ENCODE measurements at regions not wholly inside any gene's neighbourhood (a gene's known extent, or its start where the extent isn't known, plus 50 kb on each side); places are given as distances from the start of the nearest gene placed in this dataset.

DNA sequence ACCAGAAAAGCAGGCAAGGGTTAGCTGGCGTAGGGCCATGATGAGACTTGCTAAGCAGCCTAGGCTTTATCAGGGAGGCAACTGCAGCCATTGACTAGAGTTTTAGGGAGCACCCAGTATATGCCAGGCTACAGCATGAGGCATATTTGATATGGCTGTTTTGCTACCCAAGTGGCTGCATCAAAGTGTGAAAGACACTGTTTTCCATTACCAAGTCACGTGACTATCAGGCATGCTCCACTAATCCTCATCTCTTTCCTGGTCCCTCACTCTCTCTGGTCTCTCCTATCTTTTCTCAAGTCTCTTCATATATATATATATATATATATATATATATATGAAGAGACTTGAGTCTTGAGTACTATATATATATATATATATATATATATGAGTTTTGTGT lies 206.7 kb upstream of the POU3F1 start:
- Mint-ChIP-seq H3K4me1 (ENCODE audit: low read depth in 2 of 2) (peaks cover 0 to 3% of the 10 kb centered on the region in 2 donors), H3K4me3 (no peak overlapping the region), H3K27ac (no peak overlapping the region), H3K9me3 (no peaks in the 10 kb centered on the region), H3K36me3 (no peaks in the 10 kb centered on the region), H3K27me3 (peaks cover 32 to 52% of the 10 kb centered on the region in 2 donors)
- no peak for DNase-seq (ENCODE audit: low spot score)
- ATAC-seq, result no peak

DNA sequence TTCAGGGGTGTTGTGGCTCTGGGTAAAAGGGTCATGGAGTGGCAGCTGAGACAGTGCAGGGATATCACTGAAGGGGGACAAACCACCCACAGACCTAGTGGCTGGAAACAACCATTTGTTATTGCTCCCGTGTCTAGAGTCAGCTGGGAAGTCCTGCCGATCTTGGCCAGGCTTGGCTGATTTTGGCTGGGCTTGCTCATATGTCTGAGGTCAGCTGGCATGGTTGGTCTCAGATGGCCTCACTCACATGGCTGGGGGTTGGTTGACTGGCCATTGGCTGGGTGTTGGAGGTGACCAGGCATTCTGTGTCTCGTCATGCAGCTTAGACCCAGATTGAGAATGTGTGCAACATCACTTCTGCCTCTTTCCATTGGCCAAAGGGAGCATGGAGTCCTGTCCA lies 203.8 kb upstream of the POU3F1 start:
- Mint-ChIP-seq H3K36me3 (no peaks in the 10 kb centered on the region), H3K27ac (no peak overlapping the region), H3K4me1 (ENCODE audit: low read depth in 2 of 2) (peaks cover 0 to 3% of the 10 kb centered on the region in 2 donors), H3K9me3 (no peaks in the 10 kb centered on the region), H3K27me3 (peaks cover 29 to 54% of the 10 kb centered on the region in 2 donors), H3K4me3 (no peak overlapping the region)
- DNase-seq (ENCODE audit: low spot score) (no peak), ATAC-seq (no peak)

DNA sequence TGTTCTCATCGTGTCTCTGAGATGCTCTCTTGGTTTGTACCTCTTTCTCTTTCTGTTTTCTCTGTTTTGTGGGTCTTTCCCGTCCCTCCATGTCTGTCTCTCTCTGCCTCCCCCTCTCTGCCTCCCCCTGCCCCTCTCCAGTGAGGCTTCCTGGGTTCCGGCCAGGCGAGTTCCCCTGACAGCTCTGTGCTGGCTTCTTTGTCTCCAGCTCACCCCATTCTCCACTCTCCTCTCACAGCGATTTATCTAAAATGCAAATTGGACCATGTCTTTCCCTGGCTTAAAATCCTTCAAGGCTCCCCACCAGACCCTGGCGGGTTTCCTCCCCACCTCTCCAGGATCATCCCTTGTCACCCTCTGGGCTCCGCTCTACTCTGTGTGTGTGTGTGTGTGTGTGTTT lies 202.4 kb upstream of the POU3F1 start:
- H3K27me3 Mint-ChIP-seq, result peaks cover 23 to 46% of the 10 kb centered on the region in 2 donors
- H3K36me3 Mint-ChIP-seq, result no peaks in the 10 kb centered on the region
- DNase-seq (ENCODE audit: low spot score) (no peak), ATAC-seq (no peak)
- H3K27ac Mint-ChIP-seq, result no peak overlapping the region
- H3K4me1 Mint-ChIP-seq (ENCODE audit: low read depth in 2 of 2), result peaks cover 0 to 1% of the 10 kb centered on the region in 2 donors
- H3K9me3 Mint-ChIP-seq, result no peaks in the 10 kb centered on the region
- H3K4me3 Mint-ChIP-seq, result no peak overlapping the region

DNA sequence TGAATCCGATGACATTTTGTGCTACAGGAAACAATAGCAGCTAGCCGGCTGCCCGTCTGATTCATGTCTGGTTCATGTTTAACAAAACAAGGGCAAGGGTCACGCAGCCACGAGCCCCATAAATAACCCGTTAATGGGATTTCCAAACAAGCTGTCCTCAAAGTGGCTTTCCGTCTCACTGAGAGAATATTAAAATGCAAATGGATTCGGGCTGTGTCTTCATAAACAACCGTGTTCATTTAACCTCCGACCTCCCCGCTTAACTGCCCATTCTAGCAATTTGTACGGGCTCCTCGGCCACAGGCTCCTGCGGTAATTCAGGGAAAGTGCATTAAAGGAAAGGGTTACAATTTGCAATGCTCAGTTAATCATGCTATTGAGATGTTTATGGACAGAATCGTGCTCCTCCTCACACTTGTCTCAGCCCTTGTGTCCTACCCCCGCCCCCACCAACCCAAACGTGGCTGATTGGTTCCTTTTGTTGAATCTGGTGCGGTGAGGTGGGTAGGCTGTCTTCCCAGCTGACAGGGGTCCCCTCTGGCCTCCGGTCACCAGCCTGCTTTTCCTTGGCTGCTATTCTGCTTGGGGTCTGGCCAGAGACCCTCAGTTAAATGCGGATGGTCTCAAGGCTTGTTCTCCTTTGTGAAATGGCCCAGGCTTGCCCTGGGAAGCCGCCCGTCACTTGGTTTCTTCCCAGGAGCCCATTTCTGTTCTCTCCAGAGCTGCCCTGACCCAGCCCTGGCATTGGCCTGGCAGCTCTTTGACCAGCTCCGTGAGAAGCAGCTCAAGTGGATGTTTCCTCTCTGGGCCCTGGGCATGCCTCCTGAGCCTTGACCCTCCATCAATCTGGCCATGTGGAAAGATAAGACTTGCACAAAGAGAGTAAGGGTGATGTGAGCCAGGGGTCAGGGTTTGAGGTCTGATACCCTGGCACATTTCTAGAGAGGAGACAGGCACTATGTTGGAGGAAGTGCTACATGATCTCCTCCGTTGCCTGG lies 200.7 kb upstream of the POU3F1 start:
- no peaks in the 10 kb centered on the region for H3K4me1 Mint-ChIP-seq (ENCODE audit: low read depth in 2 of 2)
- DNase-seq (ENCODE audit: low spot score) (no peak), ATAC-seq (no peak)
- no peak overlapping the region for H3K27ac Mint-ChIP-seq
- H3K9me3 Mint-ChIP-seq, result no peaks in the 10 kb centered on the region
- peaks cover 22 to 39% of the 10 kb centered on the region in 2 donors for H3K27me3 Mint-ChIP-seq
- no peaks in the 10 kb centered on the region for H3K36me3 Mint-ChIP-seq
- no peak overlapping the region for H3K4me3 Mint-ChIP-seq

DNA sequence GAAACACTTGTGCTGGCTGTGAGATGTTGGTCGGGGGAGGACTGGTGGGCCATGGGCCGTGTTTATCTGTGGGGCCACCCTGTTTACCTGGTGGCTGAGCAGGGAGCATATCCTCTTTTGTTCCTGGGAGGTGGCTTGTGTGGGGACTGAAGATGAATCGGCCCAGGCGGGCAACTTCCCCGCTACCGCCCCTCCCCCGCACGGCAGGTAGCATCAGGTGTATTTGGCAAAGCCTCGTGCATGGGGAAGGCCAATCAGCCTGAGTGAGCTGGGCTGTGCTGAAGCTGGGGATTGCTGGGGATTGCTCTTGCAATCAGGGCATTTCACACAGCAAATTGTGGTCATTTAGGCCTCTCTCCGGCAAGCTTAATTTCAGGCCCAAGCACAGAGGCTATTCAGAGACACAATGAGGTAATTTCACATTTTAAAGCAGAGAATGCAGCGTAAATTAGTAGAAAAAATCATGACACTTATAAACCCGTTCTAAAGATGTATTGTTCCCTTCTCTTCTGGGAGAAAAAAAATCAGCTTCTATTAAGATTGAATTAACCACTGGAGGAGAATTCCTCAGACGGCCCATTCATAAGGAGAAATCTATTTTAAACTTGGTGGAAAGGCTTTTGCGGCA lies 197.7 kb upstream of the POU3F1 start:
- H3K36me3 Mint-ChIP-seq, result no peaks in the 10 kb centered on the region
- no peak overlapping the region for H3K4me3 Mint-ChIP-seq
- no peak for ATAC-seq

DNA sequence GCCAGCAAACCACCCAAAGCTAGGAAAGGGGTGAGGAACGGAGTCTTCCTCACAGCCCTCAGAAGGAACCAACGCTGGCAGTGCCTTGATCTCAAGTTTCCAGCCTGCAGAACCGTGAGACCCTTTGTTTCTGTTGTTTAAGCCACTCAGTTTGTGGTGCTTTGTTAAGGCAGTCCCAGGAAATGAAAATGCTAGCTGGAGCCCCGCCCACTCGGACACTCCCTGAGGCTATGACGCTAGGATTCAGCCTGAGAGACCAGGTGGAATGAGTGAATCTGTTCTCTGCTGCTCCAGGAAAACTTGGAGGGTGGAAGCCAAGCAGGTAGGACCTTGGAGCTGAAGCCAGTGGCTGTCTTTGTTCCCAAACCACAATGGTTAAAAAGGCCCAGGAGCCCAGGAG lies 196.5 kb upstream of the POU3F1 start:
- DNase-seq (ENCODE audit: low spot score) (no peak), ATAC-seq (no peak)
- H3K27ac Mint-ChIP-seq, result no peak overlapping the region
- H3K4me1 Mint-ChIP-seq (ENCODE audit: low read depth in 2 of 2), result no peaks in the 10 kb centered on the region
- no peaks in the 10 kb centered on the region for H3K9me3 Mint-ChIP-seq
- H3K4me3 Mint-ChIP-seq, result no peak overlapping the region
- no peaks in the 10 kb centered on the region for H3K36me3 Mint-ChIP-seq
- peaks cover 7 to 12% of the 10 kb centered on the region in 2 donors for H3K27me3 Mint-ChIP-seq

More for the DNA sequence above, 197.7 kb upstream of the POU3F1 start:
- H3K27ac Mint-ChIP-seq, result no peak overlapping the region
- peaks cover 14 to 22% of the 10 kb centered on the region in 2 donors for H3K27me3 Mint-ChIP-seq
- no peak for DNase-seq (ENCODE audit: low spot score)
- H3K4me1 Mint-ChIP-seq (ENCODE audit: low read depth in 2 of 2), result no peaks in the 10 kb centered on the region
- no peaks in the 10 kb centered on the region for H3K9me3 Mint-ChIP-seq

DNA sequence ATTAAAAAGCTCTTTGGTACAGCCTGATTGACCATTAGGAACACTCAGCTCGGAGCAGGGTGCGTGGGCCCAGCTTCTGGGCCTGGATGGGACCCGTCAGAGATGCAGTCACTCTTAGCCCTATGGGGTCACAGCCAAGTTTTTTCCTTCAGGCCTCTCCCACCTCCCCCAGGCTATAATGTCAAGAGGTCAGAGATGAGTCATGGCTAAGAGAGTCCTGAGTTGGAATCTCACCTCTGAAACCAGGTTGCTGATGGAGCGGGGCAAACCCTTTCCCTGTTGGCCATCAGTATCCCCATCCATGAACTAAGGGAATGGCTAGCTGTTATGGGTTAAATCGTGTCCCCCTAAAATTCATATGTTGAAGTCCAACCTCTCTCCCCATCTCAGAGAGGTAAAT lies 195.9 kb upstream of the POU3F1 start:
- Mint-ChIP-seq H3K4me3 (no peak overlapping the region), H3K9me3 (no peaks in the 10 kb centered on the region), H3K27ac (no peak overlapping the region), H3K4me1 (ENCODE audit: low read depth in 2 of 2) (no peaks in the 10 kb centered on the region), H3K27me3 (peaks cover 5 to 7% of the 10 kb centered on the region in 2 donors), H3K36me3 (no peaks in the 10 kb centered on the region)
- no peak for DNase-seq (ENCODE audit: low spot score)
- ATAC-seq, result no peak

DNA sequence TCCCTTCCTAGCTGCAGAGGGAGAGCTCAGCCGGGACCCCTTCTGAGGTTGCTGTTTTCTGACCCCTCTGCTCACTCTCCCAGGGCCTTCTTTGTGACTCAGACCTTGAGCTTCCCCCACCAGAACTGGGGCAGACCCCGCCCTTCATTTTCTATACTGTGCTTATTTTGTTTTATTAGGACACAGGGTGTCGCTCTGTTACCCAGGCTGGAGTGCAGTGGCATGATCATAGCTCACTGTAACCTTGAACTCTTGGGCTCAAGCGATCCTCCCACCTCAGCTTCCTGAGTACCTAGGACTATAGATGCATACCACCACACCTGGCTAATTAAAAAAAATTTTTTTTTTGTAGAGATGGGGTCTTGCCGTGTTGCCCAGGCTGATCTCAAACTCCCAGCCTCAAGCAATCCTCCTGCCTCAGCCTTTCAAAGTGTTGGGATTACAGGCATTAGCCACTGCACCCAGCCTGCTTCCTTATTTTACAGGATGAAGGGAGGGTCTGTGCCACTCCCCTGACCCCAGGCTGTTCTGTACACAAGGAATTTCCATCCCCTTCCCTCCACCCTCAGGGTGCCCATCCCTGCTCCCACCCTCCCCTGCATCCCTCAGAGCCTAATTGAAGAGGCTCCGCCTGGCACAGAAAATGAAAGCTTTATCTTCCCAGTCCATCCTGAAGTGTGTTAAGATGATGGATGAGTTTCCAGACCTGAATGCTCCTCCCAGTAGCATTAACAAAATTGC lies 195.2 kb upstream of the POU3F1 start:
- Mint-ChIP-seq H3K27ac (no peak overlapping the region), H3K4me1 (ENCODE audit: low read depth in 2 of 2) (no peaks in the 10 kb centered on the region), H3K9me3 (no peaks in the 10 kb centered on the region), H3K36me3 (no peaks in the 10 kb centered on the region), H3K4me3 (no peak overlapping the region), H3K27me3 (peaks cover 7 to 10% of the 10 kb centered on the region in 2 donors)
- DNase-seq (ENCODE audit: low spot score), result no peak
- no peak for ATAC-seq

DNA sequence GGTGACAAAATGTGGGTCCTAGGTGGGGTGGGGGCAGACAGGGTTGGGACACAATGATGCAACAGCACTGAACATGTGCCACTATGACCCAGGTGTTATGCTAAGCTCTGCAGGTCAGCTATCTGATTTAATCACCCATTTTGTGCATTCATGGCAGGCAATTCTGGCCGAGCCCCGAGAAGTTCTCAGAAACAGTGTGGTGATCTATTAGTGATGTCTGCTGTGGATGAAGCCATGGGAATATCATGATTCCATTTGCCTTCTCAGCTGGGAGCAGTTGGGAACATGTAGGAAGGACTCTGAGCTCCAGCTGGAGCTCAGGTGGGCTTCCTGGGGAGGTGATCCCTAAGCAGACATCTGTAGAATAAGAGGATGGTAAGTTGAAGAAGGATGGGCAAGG lies 194.0 kb upstream of the POU3F1 start:
- no peaks in the 10 kb centered on the region for H3K36me3 Mint-ChIP-seq
- peaks cover 11 to 18% of the 10 kb centered on the region in 2 donors for H3K27me3 Mint-ChIP-seq
- H3K27ac Mint-ChIP-seq, result no peak overlapping the region
- no peaks in the 10 kb centered on the region for H3K4me1 Mint-ChIP-seq (ENCODE audit: low read depth in 2 of 2)
- DNase-seq (ENCODE audit: low spot score), result no peak
- ATAC-seq, result no peak
- no peaks in the 10 kb centered on the region for H3K9me3 Mint-ChIP-seq
- no peak overlapping the region for H3K4me3 Mint-ChIP-seq

DNA sequence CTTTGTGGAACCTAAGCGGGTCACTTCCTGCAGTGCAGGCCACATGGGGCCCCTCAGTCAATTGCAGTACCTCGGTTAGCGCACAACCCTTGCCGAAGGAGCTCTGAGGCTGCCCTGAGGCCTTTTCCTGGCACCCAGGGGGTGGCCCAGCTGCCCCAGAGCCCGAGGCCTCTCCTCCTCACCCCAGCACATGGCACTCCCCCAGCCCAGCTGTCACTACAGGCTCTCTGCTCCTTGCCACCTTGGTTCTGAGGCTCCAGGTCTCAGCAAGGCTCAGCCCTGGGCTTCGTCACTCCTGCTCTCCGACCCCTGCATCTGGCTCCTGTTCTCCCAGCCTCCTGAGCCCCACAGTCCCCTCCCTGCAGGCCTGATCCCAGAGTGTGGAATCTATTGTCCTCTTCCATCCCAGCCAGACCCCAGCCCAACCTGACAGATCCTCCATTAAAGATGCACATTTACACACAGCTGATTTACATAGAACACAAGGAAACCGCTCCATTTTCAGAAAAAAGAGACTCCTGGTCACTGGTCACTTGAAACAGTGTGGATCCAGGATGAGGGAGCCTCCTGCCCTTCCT lies 192.8 kb upstream of the POU3F1 start:
- ATAC-seq (no peak), DNase-seq (ENCODE audit: low spot score) (no peak)
- H3K36me3 Mint-ChIP-seq, result no peaks in the 10 kb centered on the region
- no peaks in the 10 kb centered on the region for H3K9me3 Mint-ChIP-seq
- no peak overlapping the region for H3K27ac Mint-ChIP-seq
- H3K27me3 Mint-ChIP-seq, result peaks cover 13 to 18% of the 10 kb centered on the region in 2 donors
- no peak overlapping the region for H3K4me3 Mint-ChIP-seq
- H3K4me1 Mint-ChIP-seq (ENCODE audit: low read depth in 2 of 2), result no peaks in the 10 kb centered on the region

DNA sequence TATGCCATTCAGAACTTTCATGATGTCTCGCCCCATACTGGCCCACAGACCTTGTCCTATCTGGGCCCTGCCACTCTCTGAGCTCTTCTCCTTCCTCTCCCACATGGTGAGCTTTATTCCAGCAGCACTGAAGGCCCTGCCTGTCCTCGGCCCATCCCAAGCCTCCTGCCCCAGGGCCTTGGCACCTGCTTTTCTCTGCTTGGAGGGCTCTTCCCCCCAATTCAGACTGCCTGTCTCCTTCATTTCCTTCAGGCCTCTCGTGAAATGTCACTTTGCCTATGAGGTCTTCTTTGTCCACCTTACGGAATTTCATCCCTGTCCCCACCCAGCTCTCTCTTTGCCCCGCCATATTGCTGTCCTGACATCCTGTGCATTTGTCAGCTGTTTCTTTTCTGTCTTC lies 191.7 kb upstream of the POU3F1 start:
- no peaks in the 10 kb centered on the region for H3K36me3 Mint-ChIP-seq
- ATAC-seq (no peak), DNase-seq (ENCODE audit: low spot score) (no peak)
- H3K4me3 Mint-ChIP-seq, result no peak overlapping the region
- H3K27ac Mint-ChIP-seq, result no peak overlapping the region
- no peaks in the 10 kb centered on the region for H3K9me3 Mint-ChIP-seq
- no peaks in the 10 kb centered on the region for H3K4me1 Mint-ChIP-seq (ENCODE audit: low read depth in 2 of 2)
- peaks cover 22 to 23% of the 10 kb centered on the region in 2 donors for H3K27me3 Mint-ChIP-seq

DNA sequence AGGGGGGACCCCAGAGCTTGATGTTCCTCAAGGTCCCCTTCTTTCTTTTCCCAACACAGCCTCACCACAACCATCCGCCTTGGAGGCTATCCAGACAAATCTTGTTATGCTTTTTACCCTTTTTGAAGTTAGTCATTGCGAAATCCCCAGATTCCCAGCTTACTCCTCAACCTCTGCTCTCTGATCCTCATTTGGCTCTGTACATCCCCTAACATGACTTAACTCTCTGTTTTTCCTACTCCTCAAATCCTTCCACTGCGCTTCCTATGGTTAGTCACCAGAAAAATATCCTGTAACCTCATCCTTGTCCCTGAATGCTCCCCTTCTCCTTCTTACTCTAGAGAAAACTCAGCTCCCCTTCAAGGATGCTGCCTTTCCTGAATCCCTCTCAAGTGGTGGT lies 189.1 kb upstream of the POU3F1 start:
- Mint-ChIP-seq H3K4me3 (no peak overlapping the region), H3K9me3 (no peaks in the 10 kb centered on the region), H3K36me3 (no peaks in the 10 kb centered on the region), H3K27me3 (peaks cover 24 to 26% of the 10 kb centered on the region in 2 donors), H3K27ac (no peak overlapping the region), H3K4me1 (ENCODE audit: low read depth in 2 of 2) (no peaks in the 10 kb centered on the region)
- ATAC-seq (no peak), DNase-seq (ENCODE audit: low spot score) (no peak)

DNA sequence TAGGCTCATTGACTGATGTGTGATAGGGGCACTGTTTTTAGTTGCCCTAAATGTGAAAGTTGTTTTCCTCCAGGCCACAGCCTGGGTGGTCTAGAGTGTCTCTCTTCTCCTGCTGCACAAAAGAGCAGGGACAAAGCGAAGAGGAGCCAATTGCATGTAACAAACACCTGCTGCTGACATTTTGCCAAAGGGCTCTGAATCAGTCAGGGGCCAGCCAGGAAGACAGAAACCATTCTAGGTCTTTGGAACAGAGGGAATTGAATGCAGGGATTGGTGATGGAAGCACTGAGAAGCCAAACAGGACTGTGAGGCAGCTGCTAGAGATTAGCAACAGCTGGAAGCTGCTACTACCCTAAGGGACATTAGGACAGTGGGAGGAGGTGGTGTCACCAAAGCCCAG lies 185.3 kb upstream of the POU3F1 start:
- Mint-ChIP-seq H3K9me3 (no peaks in the 10 kb centered on the region), H3K27ac (no peak overlapping the region), H3K36me3 (no peaks in the 10 kb centered on the region), H3K4me3 (no peak overlapping the region), H3K4me1 (ENCODE audit: low read depth in 2 of 2) (no peaks in the 10 kb centered on the region), H3K27me3 (peaks cover 25 to 35% of the 10 kb centered on the region in 2 donors)
- no peak for ATAC-seq
- DNase-seq (ENCODE audit: low spot score), result no peak
